Esophagus squamous epithelium (tissue), 5 donors: ENCODE measurements at regions not wholly inside any gene's neighbourhood (a gene's known extent, or its start where the extent isn't known, plus 50 kb on each side); places are given as distances from the start of the nearest gene placed in this dataset.

Experiments
- DNase-seq: peaks from one replicate; lab custom pipeline; 2025; lab: John Stamatoyannopoulos, UW
- H3K27ac ChIP-seq, 4 donors: fragments of 200-600 bp; sonication (generic); one replicate each; pipeline ENCODE4 v1.5.1; 2016 to 2019; ENCODE audit warnings: mild to moderate bottlenecking in 1 of 4
- H3K27me3 ChIP-seq, 4 donors: fragments of 200-600 bp; sonication (generic); 1 replicate in 3 of 4; 2 replicates in 1 of 4; pipeline versions ENCODE4 v1.5.1 to v1.6.0; 2017 to 2021; ENCODE audit warnings: antibody characterized with exemption in 1 of 4
- H3K36me3 ChIP-seq, 3 donors: fragments of 200-600 bp; sonication (generic); one replicate each; pipeline ENCODE4 v1.5.1; 2016 to 2019
- H3K4me1 ChIP-seq, 3 donors: fragments of 200-600 bp; sonication (generic); one replicate each; pipeline ENCODE4 v1.5.1; 2017 to 2019
- H3K4me3 ChIP-seq, 4 donors: fragments of 200-600 bp; sonication (generic); 1 replicate in 3 of 4; 2 replicates in 1 of 4; pipeline ENCODE4 v1.5.1; 2016 to 2019; ENCODE audit warnings: mild to moderate bottlenecking in 2 of 4, moderate library complexity in 1 of 4
- H3K9me3 ChIP-seq, 3 donors: fragments of 200-600 bp; sonication (generic); one replicate each; pipeline ENCODE4 v1.5.1; 2016 to 2019
- POLR2A ChIP-seq, 4 donors: fragments of 450-650 bp; IDR thresholded peaks; one replicate each; pipeline ENCODE4 v1.6.1; 2017; ENCODE audit warnings: antibody characterized with exemption in 4 of 4, mild to moderate bottlenecking in 4 of 4, moderate library complexity in 3 of 4
- WGBS, 2 donors: methylation state at CpG; one replicate each; pipeline ENCODE4 v1.1.5; 2018; 5-methylcytosine and 5-hydroxymethylcytosine counted together
- intact Hi-C: fragments of 100-400 bp; cut with DNase I; formaldehyde crosslinking; loops from one replicate; pipeline ENCODE4 v1.15.0; 2022
- TF ChIP-seq, protein P1 (sequence below), 6 experiments: fragments of 450-650 bp in 4 of 6; fragments of 200-600 bp in 2 of 6; sonication (generic) in 2 of 6; IDR thresholded peaks; one replicate each; pipeline ENCODE4 v1.5.1; 2016 to 2019; ENCODE audit warnings: antibody characterized with exemption in 6 of 6, mild to moderate bottlenecking in 4 of 6, moderate library complexity in 4 of 6
- donor health status: DM: yes; HTN: yes; CAD: no.

DNA sequence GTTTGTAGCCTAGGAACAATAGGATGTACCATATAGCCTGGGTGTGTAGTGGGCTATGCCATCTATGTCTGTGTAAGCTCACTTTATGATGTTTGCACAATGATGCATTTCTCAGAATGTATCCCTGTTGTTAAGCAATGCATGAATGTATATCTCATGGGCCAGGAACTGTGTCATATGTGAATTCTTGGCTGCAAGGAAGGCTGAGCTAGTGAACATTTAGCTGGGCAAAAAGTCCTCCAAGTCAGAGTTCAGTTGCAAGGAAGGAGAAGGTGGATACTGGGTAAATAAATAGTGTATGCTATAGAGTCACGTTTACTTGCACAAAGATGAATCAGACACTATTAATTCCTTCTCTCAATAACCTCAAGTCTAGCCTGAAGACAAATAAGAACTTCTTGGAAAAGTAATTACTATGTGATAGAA is 136.1 kb downstream of the EHF start:
- WGBS, 2 donors = 19 to 21% methylated on average over 1 of the region's 1 CpG
- Histone ChIP-seq H3K4me3 (no peak overlapping the region), H3K4me1 (peaks cover 3 to 65% (median 9%) of the 10 kb centered on the region in 3 donors), H3K27me3 (no peaks in the 10 kb centered on the region), H3K9me3 (no peaks in the 10 kb centered on the region), H3K27ac (peak overlapping the region; percentile 39 to 87 (median 56)), H3K36me3 (no peaks in the 10 kb centered on the region)
- no peak for DNase-seq
- intact Hi-C loops = no loop called here
- TF ChIP-seq, protein P1, sequence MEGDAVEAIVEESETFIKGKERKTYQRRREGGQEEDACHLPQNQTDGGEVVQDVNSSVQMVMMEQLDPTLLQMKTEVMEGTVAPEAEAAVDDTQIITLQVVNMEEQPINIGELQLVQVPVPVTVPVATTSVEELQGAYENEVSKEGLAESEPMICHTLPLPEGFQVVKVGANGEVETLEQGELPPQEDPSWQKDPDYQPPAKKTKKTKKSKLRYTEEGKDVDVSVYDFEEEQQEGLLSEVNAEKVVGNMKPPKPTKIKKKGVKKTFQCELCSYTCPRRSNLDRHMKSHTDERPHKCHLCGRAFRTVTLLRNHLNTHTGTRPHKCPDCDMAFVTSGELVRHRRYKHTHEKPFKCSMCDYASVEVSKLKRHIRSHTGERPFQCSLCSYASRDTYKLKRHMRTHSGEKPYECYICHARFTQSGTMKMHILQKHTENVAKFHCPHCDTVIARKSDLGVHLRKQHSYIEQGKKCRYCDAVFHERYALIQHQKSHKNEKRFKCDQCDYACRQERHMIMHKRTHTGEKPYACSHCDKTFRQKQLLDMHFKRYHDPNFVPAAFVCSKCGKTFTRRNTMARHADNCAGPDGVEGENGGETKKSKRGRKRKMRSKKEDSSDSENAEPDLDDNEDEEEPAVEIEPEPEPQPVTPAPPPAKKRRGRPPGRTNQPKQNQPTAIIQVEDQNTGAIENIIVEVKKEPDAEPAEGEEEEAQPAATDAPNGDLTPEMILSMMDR (IDR thresholded peaks at IDR 0.05) = no peak
- TF ChIP-seq POLR2A (IDR thresholded peaks at IDR 0.05) = no peak

DNA sequence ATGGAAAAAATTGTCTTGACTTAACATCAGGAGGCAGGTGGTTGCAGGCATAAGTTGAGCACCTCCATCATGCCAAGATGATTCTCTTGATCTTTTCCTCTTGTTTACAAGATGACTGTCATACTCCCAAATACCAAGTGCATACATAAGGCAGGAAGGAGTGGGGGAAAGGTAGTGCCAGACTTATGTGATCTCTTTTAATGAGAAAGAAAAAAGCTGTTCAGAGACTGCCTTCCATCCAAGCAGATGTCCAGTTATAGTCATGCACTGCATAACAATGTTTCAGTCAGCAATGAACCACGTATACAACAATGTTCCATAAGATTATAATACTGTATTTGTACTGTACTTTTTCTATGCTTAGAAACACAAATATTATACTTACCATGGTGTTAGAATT is 135.7 kb downstream of the EHF start:
- no peak for TF ChIP-seq POLR2A (IDR thresholded peaks at IDR 0.05)
- TF ChIP-seq, protein P1 (IDR thresholded peaks at IDR 0.05) = no peak
- H3K4me1 ChIP-seq = peaks cover 4 to 70% (median 13%) of the 10 kb centered on the region in 3 donors
- WGBS, 2 donors = 25 to 27% methylated on average over 1 of the region's 1 CpG
- DNase-seq = no peak
- intact Hi-C loops = no loop called here
- peak overlapping the region; percentile 39 to 87 (median 56) for H3K27ac ChIP-seq
- H3K36me3 ChIP-seq = no peaks in the 10 kb centered on the region
- H3K9me3 ChIP-seq = no peaks in the 10 kb centered on the region
- H3K4me3 ChIP-seq = no peak overlapping the region
- no peaks in the 10 kb centered on the region for H3K27me3 ChIP-seq

DNA sequence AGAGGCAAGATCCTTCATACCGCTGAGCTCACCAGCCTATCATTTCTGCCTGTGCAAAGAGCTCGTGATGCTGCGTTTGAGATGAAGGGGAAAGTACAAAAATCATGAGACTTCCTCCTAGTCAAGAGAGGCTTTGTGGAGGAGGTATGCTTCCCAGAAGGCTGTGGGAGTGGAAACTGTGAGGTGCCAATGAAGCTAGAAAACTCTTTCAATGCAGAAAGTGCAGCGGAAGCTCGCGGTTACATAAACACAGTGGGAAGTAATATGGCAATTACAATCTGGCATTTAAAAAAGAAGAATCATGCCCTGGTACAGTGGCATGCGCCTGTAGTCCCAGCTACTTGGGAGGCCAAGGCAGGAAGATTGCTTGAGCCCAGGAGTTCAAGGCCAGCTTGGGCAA is 134.8 kb downstream of the EHF start:
- H3K36me3 ChIP-seq = no peaks in the 10 kb centered on the region
- TF ChIP-seq, protein P1 (IDR thresholded peaks at IDR 0.05) = no peak
- TF ChIP-seq POLR2A (IDR thresholded peaks at IDR 0.05) = no peak
- no peak overlapping the region for H3K4me3 ChIP-seq
- no peaks in the 10 kb centered on the region for H3K9me3 ChIP-seq
- intact Hi-C loops = no loop called here
- H3K4me1 ChIP-seq = peaks cover 13 to 79% (median 23%) of the 10 kb centered on the region in 3 donors
- 80 to 89% methylated on average over 7 of the region's 7 CpGs for WGBS, 2 donors
- H3K27ac ChIP-seq = peak overlapping the region in 3 of 4 donors; percentile 39 to 87 (median 61)
- H3K27me3 ChIP-seq = no peaks in the 10 kb centered on the region
- DNase-seq = no peak

DNA sequence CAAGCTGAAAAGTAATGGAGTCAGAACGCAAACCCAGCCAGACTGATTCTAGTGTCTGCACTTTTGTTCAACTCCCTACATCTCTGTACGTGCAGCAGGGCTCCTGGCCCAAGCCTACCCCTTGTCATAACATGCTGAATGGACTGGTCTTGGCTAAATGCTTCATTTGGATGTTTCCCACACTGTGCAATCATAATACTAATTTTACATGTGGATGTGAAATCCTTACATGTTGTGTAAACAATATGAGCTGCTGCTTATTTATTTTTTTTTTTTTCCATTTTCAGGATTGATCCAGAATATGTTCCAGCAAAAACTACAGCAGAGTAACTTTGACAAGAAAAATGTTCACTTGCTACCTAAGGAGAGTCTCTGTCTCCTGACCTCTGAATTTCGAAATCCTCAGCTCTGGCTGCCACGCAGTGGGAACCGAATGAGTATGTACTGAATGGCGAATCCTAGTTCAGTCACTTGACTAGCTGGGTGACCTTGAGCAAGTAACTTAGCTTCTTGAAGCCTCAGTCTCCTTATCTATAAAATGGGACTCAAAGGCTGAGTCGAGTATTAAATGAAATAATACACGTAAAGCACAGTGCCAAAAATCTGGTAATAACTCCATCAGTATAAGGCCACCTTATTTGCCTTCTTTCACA is 133.4 kb downstream of the EHF start:
- Histone ChIP-seq H3K27ac (peak overlapping the region; percentile 39 to 87 (median 69)), H3K27me3 (no peaks in the 10 kb centered on the region), H3K4me3 (no peak overlapping the region), H3K9me3 (no peaks in the 10 kb centered on the region), H3K36me3 (no peaks in the 10 kb centered on the region), H3K4me1 (peaks cover 15 to 93% (median 26%) of the 10 kb centered on the region in 3 donors)
- no peak for DNase-seq
- TF ChIP-seq, protein P1 (IDR thresholded peaks at IDR 0.05) = no peak
- no peak for TF ChIP-seq POLR2A (IDR thresholded peaks at IDR 0.05)
- WGBS, 2 donors = 47 to 48% methylated on average over 8 of the region's 8 CpGs
- intact Hi-C loops = no loop called here

GRCh38 chr11:34750692-34751405 is 130.0 kb downstream of the EHF start:
- intact Hi-C loops = no loop called here
- H3K4me3 ChIP-seq = no peak overlapping the region
- TF ChIP-seq POLR2A (IDR thresholded peaks at IDR 0.05) = no peak
- TF ChIP-seq, protein P1 (IDR thresholded peaks at IDR 0.05) = no peak
- no peaks in the 10 kb centered on the region for H3K27me3 ChIP-seq
- no peaks in the 10 kb centered on the region for H3K9me3 ChIP-seq
- peak overlapping the region; percentile 62 to 87 (median 82) for H3K27ac ChIP-seq
- H3K36me3 ChIP-seq = no peaks in the 10 kb centered on the region
- no peak for DNase-seq
- H3K4me1 ChIP-seq = peaks cover 15 to 97% (median 33%) of the 10 kb centered on the region in 3 donors
- 45 to 54% methylated on average over 1 of the region's 1 CpG for WGBS, 2 donors
